Ovary (tissue), 7 donors: ENCODE measurements at regions not wholly inside any gene's neighbourhood (a gene's known extent, or its start where the extent isn't known, plus 50 kb on each side); places are given as distances from the start of the nearest gene placed in this dataset.
"Not testable (repeated sequence)": the region's sequence is repeated elsewhere in the genome, so short reads cannot be mapped to it uniquely, and the experiment has no call there.

Experiments
- DNase-seq, 5 donors: peaks; one replicate each; pipeline ENCODE4 v3.0.0-alpha.2; 2019 to 2020
- H3K27ac ChIP-seq, 2 donors: fragments of 200-600 bp; one replicate each; pipeline versions ENCODE4 v1.5.1 to v1.8.0; 2019 to 2022
- H3K27me3 ChIP-seq: fragments of 200-600 bp; one replicate; pipeline ENCODE4 v1.8.0; 2022
- H3K36me3 ChIP-seq: fragments of 200-600 bp; sonication (generic); one replicate; pipeline ENCODE4 v1.5.1; 2019
- H3K4me1 ChIP-seq: one replicate; pipeline ENCODE4 v1.8.1; 2013; ENCODE audit warnings: mild to moderate bottlenecking, moderate library complexity; ENCODE audit not compliant: insufficient read depth
- H3K4me3 ChIP-seq: fragments of 200-600 bp; sonication (generic); one replicate; pipeline ENCODE4 v1.5.1; 2017
- H3K9me3 ChIP-seq, 2 donors: fragments of 200-600 bp in 1 of 2; sonication (generic) in 1 of 2; one replicate each; pipeline versions ENCODE4 v1.5.1 to v1.8.1; 2013 to 2019; ENCODE audit warnings: mild to moderate bottlenecking in 1 of 2, moderate library complexity in 1 of 2
- CTCF ChIP-seq, 3 donors: fragments of 450-650 bp in 2 of 3; fragments of 200-600 bp in 1 of 3; IDR thresholded peaks; one replicate each; pipeline versions ENCODE4 v1.5.1 to v1.8.0; 2016 to 2022; ENCODE audit warnings: antibody characterized with exemption in 3 of 3, mild to moderate bottlenecking in 1 of 3
- EP300 ChIP-seq: sonication (generic); formaldehyde crosslinking; IDR thresholded peaks from one replicate; pipeline ENCODE4 v1.6.1; 2017; ENCODE audit warnings: antibody characterized with exemption
- POLR2A ChIP-seq: fragments of 450-650 bp; IDR thresholded peaks from one replicate; pipeline ENCODE4 v1.6.1; 2017; ENCODE audit warnings: antibody characterized with exemption, mild to moderate bottlenecking, moderate library complexity
- WGBS, 3 donors: extraction: QIAGEN DNeasy Blood & Tissue Kit in 1 of 3; methylation state at CpG; one replicate each; pipeline versions ENCODE4 v1.1.5 to v1.1.7; 2013 to 2017; 5-methylcytosine and 5-hydroxymethylcytosine counted together
- intact Hi-C, 4 donors: fragments of 100-400 bp; cut with DNase I; formaldehyde crosslinking; loops; one replicate each; pipeline versions ENCODE4 v1.11.0 to v1.15.1; 2022 to 2023
- donor health status: DM: no; HTN: no; CAD: no; lungs with moderate emphysema.
- donor health status: DM: no; HTN: no; CAD: no.
- donor health status: Bipolar disorder and iron deficiency.
- donor health status: DM: no; HTN: no; CAD: no.
- donor health status: DM: yes; HTN: yes; CAD: no.

- no peaks in the 10 kb centered on the region for H3K36me3 ChIP-seq
- DNase-seq: no peak
- 75 to 77% (median 76%) methylated on average over 4 of the region's 4 CpGs for WGBS, 3 donors
- H3K4me3 ChIP-seq: no peak overlapping the region
- no peaks in the 10 kb centered on the region for H3K4me1 ChIP-seq
- intact Hi-C loops: no loop called here
- H3K9me3 ChIP-seq: no peaks in the 10 kb centered on the region
- TF ChIP-seq CTCF (IDR thresholded peaks at IDR 0.05) (no peak), EP300 (no peak)
- no peaks in the 10 kb centered on the region for H3K27me3 ChIP-seq
- no peak overlapping the region for H3K27ac ChIP-seq
These were observed 660.7 kb upstream of the EEF2KMT start for GRCh38 chr16:5758281-5758680.

- Histone ChIP-seq H3K4me3 (no peak overlapping the region), H3K27ac (no peak overlapping the region), H3K4me1 (no peaks in the 10 kb centered on the region), H3K36me3 (no peaks in the 10 kb centered on the region), H3K9me3 (no peaks in the 10 kb centered on the region), H3K27me3 (no peaks in the 10 kb centered on the region)
- no peak for DNase-seq
- intact Hi-C loops: no loop called here
- TF ChIP-seq CTCF (IDR thresholded peaks at IDR 0.05) (no peak), POLR2A (no peak), EP300 (no peak)
- WGBS, 3 donors: 43 to 59% (median 55%) methylated on average over 5 of the region's 5 CpGs
These were observed 659.4 kb upstream of the EEF2KMT start for GRCh38 chr16:5756969-5757368.

GRCh38 chr16:5753381-5753780 lies 655.8 kb upstream of the EEF2KMT start:
- intact Hi-C loops: no loop called here
- 51 to 69% (median 66%) methylated on average over 7 of the region's 7 CpGs for WGBS, 3 donors
- H3K36me3 ChIP-seq: no peaks in the 10 kb centered on the region
- no peak for TF ChIP-seq EP300
- TF ChIP-seq CTCF (IDR thresholded peaks at IDR 0.05): no peak
- no peak for TF ChIP-seq POLR2A
- no peak for DNase-seq
- no peaks in the 10 kb centered on the region for H3K27me3 ChIP-seq
- H3K4me1 ChIP-seq: no peaks in the 10 kb centered on the region
- no peaks in the 10 kb centered on the region for H3K9me3 ChIP-seq
- H3K4me3 ChIP-seq: no peak overlapping the region
- H3K27ac ChIP-seq: no peak overlapping the region

- H3K9me3 ChIP-seq: no peaks in the 10 kb centered on the region
- H3K27ac ChIP-seq: no peak overlapping the region
- no peak for DNase-seq
- no peaks in the 10 kb centered on the region for H3K36me3 ChIP-seq
- no peak overlapping the region for H3K4me3 ChIP-seq
- no peaks in the 10 kb centered on the region for H3K4me1 ChIP-seq
- intact Hi-C loops: no loop called here
- no peaks in the 10 kb centered on the region for H3K27me3 ChIP-seq
- 55 to 65% (median 59%) methylated on average over 4 of the region's 4 CpGs for WGBS, 3 donors
- TF ChIP-seq CTCF (IDR thresholded peaks at IDR 0.05): no peak
These were observed 653.6 kb upstream of the EEF2KMT start for GRCh38 chr16:5751216-5751615.

- 26 to 33% (median 30%) methylated on average over 11 of the region's 11 CpGs for WGBS, 3 donors
- H3K9me3 ChIP-seq, H3K36me3 ChIP-seq, H3K27ac ChIP-seq, H3K4me1 ChIP-seq, intact Hi-C loops, H3K27me3 ChIP-seq, H3K4me3 ChIP-seq, DNase-seq: not testable (repeated sequence)
These were observed 652.8 kb upstream of the EEF2KMT start for GRCh38 chr16:5750439-5750838.
